NB4 (cell line): ENCODE measurements at regions not wholly inside any gene's neighbourhood (a gene's known extent, or its start where the extent isn't known, plus 50 kb on each side); places are given as distances from the start of the nearest gene placed in this dataset.

Experiments used
- CTCF ChIP-seq: IDR thresholded peaks from one replicate; pipeline ENCODE4 v1.5.1; 2012; ENCODE audit warnings: low read depth, low read length
- POLR2A ChIP-seq: IDR thresholded peaks from 2 replicates; pipeline ENCODE4 v1.6.1; 2011; ENCODE audit warnings: mild to moderate bottlenecking; ENCODE audit not compliant: insufficient read length; ENCODE audit errors: extremely low read depth

GRCh38 chr9:38305582-38305981, 86.9 kb upstream of the ALDH1B1 start:
- TF ChIP-seq CTCF = no peak
- no peak for TF ChIP-seq POLR2A
